ENCODE measurements at regions not wholly inside any gene's neighbourhood (a gene's known extent, or its start where the extent isn't known, plus 50 kb on each side); places are given as distances from the start of the nearest gene placed in this dataset.

GRCh38 chr6:159505140-159505922, 187.7 kb downstream of the SOD2 start:
- Histone ChIP-seq H3K4me1 (no peaks in the 10 kb centered on the region), H3K27ac (no peak overlapping the region), H3K9me3 (no peaks in the 10 kb centered on the region), H3K27me3 (no peaks in the 10 kb centered on the region), H3K36me3 (no peaks in the 10 kb centered on the region), H3K4me3 (no peak overlapping the region)
- TF ChIP-seq POLR2AphosphoS5 (IDR thresholded peaks at IDR 0.05) (no peak), EP300 (IDR thresholded peaks at IDR 0.05; ENCODE audit: low read depth) (no peak), CTCF (IDR thresholded peaks at IDR 0.05) (no peak), POLR2A (IDR thresholded peaks at IDR 0.05) (no peak)
- WGBS, 2 donors (ENCODE audit: low coverage in 1 of 2), result 73 to 82% methylated on average over 3 to 18 of the region's 19 CpGs
- intact Hi-C loops (cut with DNase I; ENCODE audit: low total_unique reads) (no loop called here), in situ Hi-C loops (cut with MboI; ENCODE audit: low pct_ligation_motif_present in 1 of 4, low pct_unique_long_range_greater_than_20kb in 1 of 4, low sequenced_read_pairs in 3 of 4) (no loop called here)
- DNase-seq, result no peak

GRCh38 chr6:159501558-159501957, 191.5 kb downstream of the SOD2 start:
- DNase-seq, result no peak
- Histone ChIP-seq H3K4me3 (no peak overlapping the region), H3K9me3 (no peaks in the 10 kb centered on the region), H3K4me1 (no peaks in the 10 kb centered on the region), H3K36me3 (no peaks in the 10 kb centered on the region), H3K27ac (no peak overlapping the region), H3K27me3 (no peaks in the 10 kb centered on the region)
- in situ Hi-C loops (cut with MboI; ENCODE audit: low pct_ligation_motif_present in 1 of 4, low pct_unique_long_range_greater_than_20kb in 1 of 4, low sequenced_read_pairs in 3 of 4) (no loop called here), intact Hi-C loops (cut with DNase I; ENCODE audit: low total_unique reads) (no loop called here)
- no peak for TF ChIP-seq EP300 (IDR thresholded peaks at IDR 0.05; ENCODE audit: low read depth)
- no peak for TF ChIP-seq POLR2AphosphoS5 (IDR thresholded peaks at IDR 0.05)
- TF ChIP-seq POLR2A (IDR thresholded peaks at IDR 0.05), result no peak
- TF ChIP-seq CTCF (IDR thresholded peaks at IDR 0.05), result no peak

- no peaks in the 10 kb centered on the region for H3K36me3 ChIP-seq
- H3K4me1 ChIP-seq, result no peaks in the 10 kb centered on the region
- no peaks in the 10 kb centered on the region for H3K9me3 ChIP-seq
- TF ChIP-seq POLR2AphosphoS5 (IDR thresholded peaks at IDR 0.05) (no peak), EP300 (IDR thresholded peaks at IDR 0.05; ENCODE audit: low read depth) (no peak), CTCF (IDR thresholded peaks at IDR 0.05) (no peak), POLR2A (IDR thresholded peaks at IDR 0.05) (no peak)
- H3K4me3 ChIP-seq, result no peak overlapping the region
- 67 to 74% methylated on average over 3 of the region's 3 CpGs for whole genome bisulfite sequencing, 2 donors (ENCODE audit: low coverage in 1 of 2)
- H3K27me3 ChIP-seq, result no peaks in the 10 kb centered on the region
- intact Hi-C loops (cut with DNase I; ENCODE audit: low total_unique reads), result no loop called here
- no peak overlapping the region for H3K27ac ChIP-seq
- in situ Hi-C loops (cut with MboI; ENCODE audit: low pct_ligation_motif_present in 1 of 4, low pct_unique_long_range_greater_than_20kb in 1 of 4, low sequenced_read_pairs in 3 of 4), result no loop called here
- no peak for DNase-seq
These were observed 194.0 kb downstream of the SOD2 start for GRCh38 chr6:159499034-159499433.

- in situ Hi-C loops (cut with MboI; ENCODE audit: low pct_ligation_motif_present in 1 of 4, low pct_unique_long_range_greater_than_20kb in 1 of 4, low sequenced_read_pairs in 3 of 4) (no loop called here), intact Hi-C loops (cut with DNase I; ENCODE audit: low total_unique reads) (no loop called here)
- no peak overlapping the region for H3K4me3 ChIP-seq
- TF ChIP-seq EP300 (IDR thresholded peaks at IDR 0.05; ENCODE audit: low read depth) (no peak), POLR2AphosphoS5 (IDR thresholded peaks at IDR 0.05) (no peak), POLR2A (IDR thresholded peaks at IDR 0.05) (no peak), CTCF (IDR thresholded peaks at IDR 0.05) (no peak)
- no peaks in the 10 kb centered on the region for H3K4me1 ChIP-seq
- no peaks in the 10 kb centered on the region for H3K27me3 ChIP-seq
- no peak for DNase-seq
- no peaks in the 10 kb centered on the region for H3K9me3 ChIP-seq
- no peaks in the 10 kb centered on the region for H3K36me3 ChIP-seq
- no peak overlapping the region for H3K27ac ChIP-seq
- 64 to 73% methylated on average over 2 to 5 of the region's 5 CpGs for WGBS, 2 donors (ENCODE audit: low coverage in 1 of 2)
These were observed 198.5 kb downstream of the SOD2 start for GRCh38 chr6:159494586-159494972.

Data from transverse colon (tissue), 4 donors.